GM18951 (cell line): ENCODE measurements at regions not wholly inside any gene's neighbourhood (a gene's known extent, or its start where the extent isn't known, plus 50 kb on each side); places are given as distances from the start of the nearest gene placed in this dataset.

ENCODE experiments used
- POLR2A ChIP-seq: IDR thresholded peaks from 4 replicates; pipeline ENCODE4 v1.6.1; 2011; ENCODE audit warnings: mild to moderate bottlenecking; ENCODE audit not compliant: insufficient read length, insufficient read depth; ENCODE audit errors: extremely low read depth
- in situ Hi-C: fragments of 300-500 bp; cut with MboI; formaldehyde crosslinking; loops from one replicate; pipeline ENCODE4 v1.12.0; 2022; ENCODE audit warnings: low sequenced_read_pairs, mixed read lengths, inconsistent platforms; ENCODE audit not compliant: unreplicated experiment

- in situ Hi-C loops = no loop called here
- TF ChIP-seq POLR2A = no peak
These were observed 385.3 kb downstream of the EPM2A start for GRCh38 chr6:145349950-145350510.

DNA sequence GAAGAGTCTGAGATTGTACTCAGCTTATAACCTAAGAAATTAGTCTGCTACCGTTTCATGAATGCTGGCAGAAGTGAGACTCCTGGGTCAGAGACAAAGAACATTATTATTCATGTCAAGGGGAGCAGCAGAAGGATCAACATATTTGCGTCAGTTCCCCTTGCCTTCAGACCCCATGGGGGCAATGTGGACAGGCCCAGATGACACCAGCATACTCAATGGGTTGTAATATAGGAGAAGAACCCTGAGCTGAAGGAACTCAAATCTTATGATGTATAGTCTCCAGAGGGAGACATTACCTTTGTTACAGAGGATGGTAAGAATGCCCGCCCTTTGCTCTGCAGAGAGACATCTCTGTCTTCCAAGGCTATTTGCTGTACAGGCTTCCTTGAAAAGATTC is 384.4 kb downstream of the EPM2A start:
- TF ChIP-seq POLR2A = no peak

DNA sequence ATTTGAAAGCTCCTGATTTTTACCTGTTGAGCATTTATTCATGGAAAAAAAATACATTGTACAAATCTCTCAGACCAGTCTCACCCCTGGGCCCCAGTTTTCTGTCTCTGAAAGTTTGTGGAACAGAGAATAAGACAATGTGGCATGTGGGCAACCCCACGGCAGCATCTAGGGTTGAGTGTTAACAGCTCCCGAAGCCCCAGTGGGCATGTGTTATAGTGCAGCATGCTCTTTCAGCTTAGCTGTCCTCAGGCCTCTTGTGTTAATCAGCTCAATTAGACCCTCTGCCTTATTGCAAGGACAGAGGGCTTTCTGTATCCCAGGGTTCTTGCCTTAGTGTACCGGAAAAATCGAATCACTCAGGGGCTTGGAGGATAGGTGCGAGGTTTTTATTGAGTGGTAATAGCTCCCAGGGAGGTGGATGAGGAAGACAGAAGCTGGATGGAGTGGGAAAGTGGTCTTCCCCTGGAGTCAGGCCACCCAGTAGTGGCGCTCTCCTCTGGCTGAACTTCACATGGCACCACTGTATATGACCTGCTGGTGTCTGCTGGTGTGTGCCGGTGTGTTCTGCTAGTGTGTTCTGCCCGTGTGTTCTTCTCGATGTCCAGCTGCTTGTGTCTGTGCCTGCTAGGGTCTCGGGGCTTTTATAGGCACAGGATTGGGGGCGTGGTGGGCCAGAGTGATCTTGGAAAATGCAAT is 382.8 kb downstream of the EPM2A start:
- in situ Hi-C loops = no loop called here
- no peak for TF ChIP-seq POLR2A

More for the DNA sequence above, 384.4 kb downstream of the EPM2A start:
- in situ Hi-C loops = no loop called here

DNA sequence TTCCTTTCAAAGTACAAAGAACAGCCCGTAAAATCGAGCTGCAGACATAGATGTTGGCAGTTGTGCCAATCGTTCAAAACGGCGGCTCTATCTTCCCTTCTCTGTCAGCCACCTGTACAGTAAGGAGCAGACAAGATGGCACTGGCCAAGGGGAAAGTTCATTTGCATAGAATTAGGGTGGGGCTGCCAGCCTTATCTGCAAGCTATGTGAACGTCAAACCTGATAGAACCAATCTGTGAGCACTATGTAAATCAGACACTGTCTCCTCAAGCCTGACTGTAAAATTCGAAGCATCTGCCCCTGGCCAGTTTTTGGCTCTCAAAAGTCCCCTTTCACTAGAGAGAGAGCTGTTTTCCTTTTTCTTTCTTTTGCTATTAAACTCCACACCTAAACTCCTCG is 374.5 kb downstream of the EPM2A start:
- in situ Hi-C loops = no loop called here
- no peak for TF ChIP-seq POLR2A

DNA sequence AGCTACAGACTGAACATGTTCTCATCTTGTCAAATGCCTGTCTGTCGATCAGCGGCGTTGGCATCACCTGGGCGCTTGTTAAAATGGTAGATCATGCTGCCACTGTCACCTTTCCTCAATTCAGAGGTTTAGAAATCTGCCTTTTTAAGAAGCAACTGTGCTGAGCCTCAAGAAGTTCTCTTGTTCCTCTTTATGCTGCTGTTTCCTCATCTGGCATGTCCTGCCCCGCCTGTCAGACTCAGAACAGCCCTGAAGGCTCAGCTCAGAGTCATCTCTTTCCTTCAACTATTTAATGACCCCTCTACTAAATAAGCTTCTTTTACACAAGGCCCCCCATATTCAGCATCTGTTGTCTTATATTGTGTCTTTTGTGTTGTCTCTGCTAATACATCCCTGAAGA is 368.2 kb downstream of the EPM2A start:
- TF ChIP-seq POLR2A = no peak
- in situ Hi-C loops = no loop called here

DNA sequence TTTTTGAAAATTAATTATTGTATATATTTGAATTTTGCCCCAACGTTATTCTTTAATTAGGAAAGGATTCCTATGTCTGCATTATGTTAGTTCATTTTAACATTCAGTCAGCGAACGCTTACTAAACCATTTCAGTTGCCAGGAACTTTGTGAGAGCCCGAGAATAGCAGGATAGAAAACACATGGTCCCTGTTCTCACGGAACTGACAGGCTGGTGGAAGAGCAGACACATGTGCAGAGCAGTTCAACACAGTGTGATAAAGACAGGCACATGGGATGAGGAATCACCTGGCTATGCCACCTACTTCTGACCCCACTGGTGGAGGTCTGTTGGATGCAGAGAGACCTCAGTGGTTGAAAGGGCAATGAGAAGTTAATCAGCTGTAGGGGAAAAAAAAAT is 367.2 kb downstream of the EPM2A start:
- in situ Hi-C loops = no loop called here
- TF ChIP-seq POLR2A = no peak

- in situ Hi-C loops = no loop called here
- no peak for TF ChIP-seq POLR2A
These were observed 364.8 kb downstream of the EPM2A start for GRCh38 chr6:145370559-145370958.

GRCh38 chr6:145372671-145373151 is 362.6 kb downstream of the EPM2A start:
- in situ Hi-C loops = no loop called here
- no peak for TF ChIP-seq POLR2A

- in situ Hi-C loops = no loop called here
These were observed 361.5 kb downstream of the EPM2A start for GRCh38 chr6:145373826-145374225.

GRCh38 chr6:145374570-145374969 is 360.8 kb downstream of the EPM2A start:
- in situ Hi-C loops = no loop called here
- TF ChIP-seq POLR2A = no peak

More at GRCh38 chr6:145373826-145374225, 361.5 kb downstream of the EPM2A start:
- TF ChIP-seq POLR2A = no peak

GRCh38 chr6:145375502-145375901 is 359.8 kb downstream of the EPM2A start:
- in situ Hi-C loops = no loop called here
- no peak for TF ChIP-seq POLR2A

GRCh38 chr6:145380186-145380585 is 355.1 kb downstream of the EPM2A start:
- in situ Hi-C loops = no loop called here
- no peak for TF ChIP-seq POLR2A

DNA sequence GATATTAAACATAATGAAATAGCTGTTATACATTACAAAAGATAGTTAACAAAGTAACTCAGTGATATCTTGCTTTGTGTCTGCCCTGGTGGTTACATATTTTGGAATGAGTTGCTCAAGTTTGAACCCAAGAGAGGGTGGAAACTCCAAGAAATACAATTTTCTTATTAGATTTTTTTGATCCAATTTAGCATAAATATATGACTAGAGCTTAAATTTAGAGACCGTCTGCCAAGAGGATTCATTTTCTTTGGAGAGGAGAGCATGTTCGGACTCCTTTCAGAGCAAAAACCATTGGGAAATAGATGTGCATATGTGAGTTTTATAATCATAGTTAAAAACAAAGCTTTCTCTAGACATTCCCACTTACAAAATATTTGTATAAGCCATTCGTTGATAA is 353.4 kb downstream of the EPM2A start:
- no peak for TF ChIP-seq POLR2A
- in situ Hi-C loops = no loop called here

GRCh38 chr6:145383428-145383827 is 351.9 kb downstream of the EPM2A start:
- TF ChIP-seq POLR2A = no peak
- in situ Hi-C loops = no loop called here
